HL-60 (cell line): ENCODE measurements at regions not wholly inside any gene's neighbourhood (a gene's known extent, or its start where the extent isn't known, plus 50 kb on each side); places are given as distances from the start of the nearest gene placed in this dataset.
A peak's percentile ranks its signal among the peaks of the same experiment; 100 is the strongest.

Experiments
- DNase-seq, 2 experiments: peaks; one replicate each; pipeline ENCODE4 v3.0.0-alpha.2; 2010 to 2020; ENCODE audit warnings: low read depth in 1 of 2, low spot score in 1 of 2
- H3K27ac ChIP-seq: fragments of 250-450 bp; sonication (Bioruptor Pico); replicated peaks from 2 replicates; pipeline ENCODE4 v1.5.1; 2020; ENCODE audit warnings: mild to moderate bottlenecking, moderate library complexity
- H3K27me3 ChIP-seq: fragments of 250-450 bp; sonication (Bioruptor Pico); 2 replicates; pipeline ENCODE4 v1.5.1; 2021; ENCODE audit warnings: mild to moderate bottlenecking, moderate library complexity; ENCODE audit not compliant: insufficient read depth, poor library complexity, severe bottlenecking
- H3K4me3 ChIP-seq: replicated peaks from 2 replicates; pipeline ENCODE4 v1.5.1; 2011; ENCODE audit warnings: mild to moderate bottlenecking, control low read depth, low read length; ENCODE audit not compliant: insufficient read depth
- CTCF ChIP-seq: IDR thresholded peaks from one replicate; pipeline ENCODE4 v1.5.1; 2011; ENCODE audit warnings: low read length, control low read depth, inconsistent platforms; ENCODE audit not compliant: insufficient read depth
- GABPA ChIP-seq: IDR thresholded peaks from 2 replicates; pipeline ENCODE4 v1.6.1; 2012; ENCODE audit warnings: low read depth
- POLR2AphosphoS5 ChIP-seq: IDR thresholded peaks from 2 replicates; pipeline ENCODE4 v1.6.1; 2012; ENCODE audit warnings: low read depth
- REST ChIP-seq: IDR thresholded peaks from 2 replicates; pipeline ENCODE4 v1.6.1; 2012; ENCODE audit warnings: low read depth; ENCODE audit not compliant: insufficient replicate concordance
- SPI1 ChIP-seq: IDR thresholded peaks from 2 replicates; pipeline ENCODE4 v1.6.1; 2012; ENCODE audit warnings: low read depth, mild to moderate bottlenecking, borderline replicate concordance

- no peak for DNase-seq
Measured at GRCh38 chr6:20314866-20315845, 86.5 kb upstream of the E2F3 start.

GRCh38 chr6:20317430-20317829 lies 84.2 kb upstream of the E2F3 start:
- no peaks in the 10 kb centered on the region for H3K27me3 ChIP-seq
- H3K27ac ChIP-seq = no peak overlapping the region
- no peak for TF ChIP-seq REST
- no peak for TF ChIP-seq SPI1
- no peak for TF ChIP-seq CTCF
- no peak for TF ChIP-seq POLR2AphosphoS5
- TF ChIP-seq GABPA = no peak
- H3K4me3 ChIP-seq = no peak overlapping the region
- DNase-seq = no peak

More at GRCh38 chr6:20314866-20315845, 86.5 kb upstream of the E2F3 start:
- no peak overlapping the region for H3K27ac ChIP-seq
- no peak for TF ChIP-seq SPI1
- no peak for TF ChIP-seq REST
- no peak for TF ChIP-seq GABPA
- TF ChIP-seq CTCF = no peak
- no peak for TF ChIP-seq POLR2AphosphoS5
- H3K27me3 ChIP-seq = no peaks in the 10 kb centered on the region
- no peak overlapping the region for H3K4me3 ChIP-seq

GRCh38 chr6:20318851-20319387 lies 82.8 kb upstream of the E2F3 start:
- Histone ChIP-seq H3K4me3 (no peak overlapping the region; the same call in 1 of the 2 replicates), H3K27ac (peak overlapping the region; percentile 84), H3K27me3 (no peaks in the 10 kb centered on the region)
- DNase-seq = no peak
- TF ChIP-seq GABPA = no peak
- no peak for TF ChIP-seq CTCF
- no peak for TF ChIP-seq SPI1
- no peak for TF ChIP-seq POLR2AphosphoS5
- TF ChIP-seq REST = no peak
